SK-N-SH treated with all-trans-retinoic acid at 6 μM for 48 hours (cell line): ENCODE measurements at regions not wholly inside any gene's neighbourhood (a gene's known extent, or its start where the extent isn't known, plus 50 kb on each side); places are given as distances from the start of the nearest gene placed in this dataset.

Source experiments
- CSDC2 ChIP-seq: fragments of 250-450 bp; sonication (Bioruptor Pico); IDR thresholded peaks from 2 replicates; pipeline ENCODE4 v1.5.0; 2020; ENCODE audit warnings: mild to moderate bottlenecking, moderate library complexity
- ESRRG ChIP-seq: fragments of 250-450 bp; sonication (Bioruptor Pico); IDR thresholded peaks from 2 replicates; pipeline ENCODE4 v1.6.1; 2021; ENCODE audit warnings: mild to moderate bottlenecking
- GLIS3 ChIP-seq: fragments of 250-450 bp; sonication (Bioruptor Pico); IDR thresholded peaks from 2 replicates; pipeline ENCODE4 v1.5.0; 2020; ENCODE audit warnings: mild to moderate bottlenecking, moderate library complexity
- PPARA ChIP-seq: fragments of 250-450 bp; sonication (Bioruptor Pico); IDR thresholded peaks from 2 replicates; pipeline ENCODE4 v1.5.0; 2020; ENCODE audit warnings: mild to moderate bottlenecking, borderline replicate concordance
- ZNF565 ChIP-seq: fragments of 450-650 bp; formaldehyde crosslinking; conservative IDR thresholded peaks from 2 replicates; pipeline ENCODE4 v1.5.0; 2020; ENCODE audit warnings: low read depth, mild to moderate bottlenecking, moderate library complexity
- TF ChIP-seq, protein P1 (sequence below): fragments of 250-450 bp; sonication (Bioruptor Pico); IDR thresholded peaks from 2 replicates; pipeline ENCODE4 v1.5.1; 2020; ENCODE audit warnings: low read depth, mild to moderate bottlenecking, moderate library complexity

DNA sequence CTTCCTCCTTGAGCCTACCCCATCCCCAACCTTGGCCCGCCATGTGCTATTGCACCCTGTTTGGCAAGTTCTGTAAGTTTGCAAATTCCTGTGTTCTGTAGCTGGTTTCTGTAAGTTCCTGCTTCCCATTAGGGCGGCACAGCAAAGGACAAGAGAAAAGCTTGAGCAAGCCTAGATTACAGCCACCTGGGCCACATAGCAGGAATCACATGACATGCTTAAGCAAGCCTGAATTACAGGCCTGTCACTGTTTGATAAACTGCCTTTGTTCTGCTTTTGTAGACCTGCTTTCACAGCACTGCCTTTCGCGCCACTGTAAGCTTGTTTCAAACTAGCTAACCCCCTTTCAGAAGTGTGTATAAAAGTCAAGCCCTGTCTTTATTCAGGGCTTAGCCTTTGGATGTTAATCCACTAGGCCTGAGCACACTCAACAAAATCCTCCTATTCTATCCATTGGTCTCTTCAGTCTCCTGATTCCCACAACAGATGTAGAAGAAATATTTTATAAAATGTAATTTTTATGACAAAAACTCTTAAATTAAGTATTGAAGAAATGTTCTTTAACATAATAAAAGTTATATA, 906.8 kb upstream of the NDST4 start:
- TF ChIP-seq, protein P1, sequence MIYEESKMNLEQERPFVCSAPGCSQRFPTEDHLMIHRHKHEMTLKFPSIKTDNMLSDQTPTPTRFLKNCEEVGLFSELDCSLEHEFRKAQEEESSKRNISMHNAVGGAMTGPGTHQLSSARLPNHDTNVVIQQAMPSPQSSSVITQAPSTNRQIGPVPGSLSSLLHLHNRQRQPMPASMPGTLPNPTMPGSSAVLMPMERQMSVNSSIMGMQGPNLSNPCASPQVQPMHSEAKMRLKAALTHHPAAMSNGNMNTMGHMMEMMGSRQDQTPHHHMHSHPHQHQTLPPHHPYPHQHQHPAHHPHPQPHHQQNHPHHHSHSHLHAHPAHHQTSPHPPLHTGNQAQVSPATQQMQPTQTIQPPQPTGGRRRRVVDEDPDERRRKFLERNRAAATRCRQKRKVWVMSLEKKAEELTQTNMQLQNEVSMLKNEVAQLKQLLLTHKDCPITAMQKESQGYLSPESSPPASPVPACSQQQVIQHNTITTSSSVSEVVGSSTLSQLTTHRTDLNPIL (CRISPR knock-in tag), result no peak
- TF ChIP-seq CSDC2 (CRISPR knock-in tag), result no peak
- TF ChIP-seq GLIS3 (CRISPR knock-in tag), result no peak
- TF ChIP-seq PPARA (CRISPR knock-in tag), result no peak
- no peak for TF ChIP-seq ZNF565 (CRISPR knock-in tag)
- TF ChIP-seq ESRRG (CRISPR knock-in tag), result no peak
